Stimulated activated CD8-positive, alpha-beta memory T cell treated with anti-CD3 and anti-CD28 coated beads, Interleukin-12 subunit alpha, Interleukin-12 subunit beta, amount 100 ng/mL, for 1 hour (primary cell): ENCODE measurements at regions not wholly inside any gene's neighbourhood (a gene's known extent, or its start where the extent isn't known, plus 50 kb on each side); places are given as distances from the start of the nearest gene placed in this dataset.

Experiments used
- DNase-seq: peaks from one replicate; pipeline ENCODE4 v3.0.0-alpha.2; 2020; ENCODE audit warnings: low read depth

DNA sequence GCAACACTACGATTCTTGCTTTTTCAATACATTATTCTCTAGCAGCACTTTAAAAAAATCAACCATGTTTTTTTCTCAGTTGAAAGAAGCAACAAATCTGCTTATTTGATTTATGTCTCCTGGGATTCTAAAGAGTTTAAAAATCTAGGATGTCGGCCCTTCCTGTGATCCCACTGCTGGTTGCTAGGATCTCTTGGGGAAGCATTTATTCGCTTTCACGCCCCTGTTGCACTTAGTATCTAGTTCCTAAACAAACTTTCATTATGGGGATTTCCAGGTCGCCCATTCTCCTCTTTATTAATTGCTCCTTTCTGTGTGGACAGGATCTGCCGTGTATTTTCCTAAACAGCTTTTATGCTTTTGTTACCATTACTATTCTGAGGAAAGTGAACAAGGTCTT is 313.5 kb downstream of the AGTPBP1 start:
- DNase-seq = no peak

- DNase-seq = no peak
These were observed 314.0 kb downstream of the AGTPBP1 start for GRCh38 chr9:85427772-85428171.

DNA sequence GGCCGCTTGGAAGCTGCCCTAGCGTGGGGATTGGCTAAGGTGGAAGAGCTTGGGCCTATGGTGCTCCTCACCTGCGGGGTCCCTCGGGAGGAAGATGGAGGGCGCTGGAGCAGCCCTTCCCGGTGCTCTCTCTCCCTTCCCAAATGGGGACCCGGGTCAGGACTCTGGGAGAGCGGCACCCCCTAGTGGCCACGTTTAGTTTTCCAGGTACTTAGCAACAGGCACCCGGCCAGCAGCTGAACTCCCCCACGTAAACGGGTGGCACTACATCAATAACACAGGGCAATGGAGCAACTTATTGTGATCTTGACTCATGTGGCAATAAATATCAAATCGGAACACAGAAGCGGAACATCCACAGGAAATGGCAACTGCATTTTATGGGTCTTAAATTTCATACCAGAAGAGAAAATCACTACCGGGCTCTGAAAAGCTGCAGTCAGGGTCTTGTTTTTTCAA is 316.6 kb downstream of the AGTPBP1 start:
- DNase-seq = peak; percentile 12

- no peak for DNase-seq
These were observed 318.3 kb downstream of the AGTPBP1 start for GRCh38 chr9:85423422-85423821.

DNA sequence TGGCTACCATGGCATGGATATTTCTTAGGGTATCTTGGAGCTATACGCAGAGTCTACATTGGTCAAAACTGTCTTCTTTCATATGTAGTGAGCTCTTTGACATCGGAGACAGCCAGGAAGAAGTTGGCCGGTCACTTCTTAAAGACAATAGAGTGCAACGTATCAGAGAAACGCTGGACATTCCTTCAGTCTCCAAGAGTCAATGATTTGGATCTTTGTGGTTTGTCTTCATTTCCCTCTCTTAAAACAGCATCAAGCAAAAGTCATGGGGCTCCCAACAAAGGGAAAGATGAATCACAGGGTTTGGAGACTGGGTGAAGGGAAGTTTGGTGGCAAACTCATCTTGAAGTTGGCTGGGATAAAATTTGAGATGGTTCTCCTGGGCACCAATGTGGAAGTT is 320.1 kb downstream of the AGTPBP1 start:
- DNase-seq = no peak

DNA sequence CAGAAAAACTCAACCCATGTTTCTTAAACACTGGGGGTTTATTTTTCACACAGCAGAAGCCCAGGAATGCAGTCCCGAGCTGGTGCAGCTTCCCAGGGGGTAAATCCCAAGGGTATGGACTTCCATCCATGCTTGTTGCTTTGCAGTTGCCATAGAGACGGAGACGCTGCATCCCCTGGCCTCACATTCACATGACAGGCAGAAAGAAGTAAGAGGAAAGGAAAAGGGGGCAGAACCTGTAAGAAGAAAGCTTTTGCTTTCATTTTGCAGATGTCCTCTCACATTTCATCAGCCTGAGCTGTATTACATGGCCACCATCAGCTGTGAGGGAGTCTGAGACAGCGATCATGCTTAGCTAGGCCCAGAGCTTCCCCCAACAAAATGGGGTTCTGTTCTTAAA is 321.0 kb downstream of the AGTPBP1 start:
- DNase-seq = no peak

DNA sequence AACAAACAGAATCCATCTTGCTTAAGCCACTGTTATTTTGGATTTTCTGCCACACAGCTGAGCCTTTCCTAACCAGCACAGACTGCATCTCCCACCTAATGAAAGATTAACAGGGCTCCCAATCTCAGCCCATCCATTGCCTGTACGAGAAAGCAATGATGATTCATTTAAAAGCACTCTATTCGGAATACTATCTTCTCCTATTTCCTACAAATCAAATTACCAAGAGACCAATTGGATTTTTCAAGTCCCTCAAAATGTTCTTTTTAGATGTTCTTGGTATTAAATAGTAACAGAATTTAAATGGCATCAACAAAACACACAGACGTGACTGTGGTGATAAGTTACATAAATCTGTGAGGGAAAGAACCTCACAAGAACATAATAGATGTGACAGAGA is 324.1 kb downstream of the AGTPBP1 start:
- DNase-seq = no peak

DNA sequence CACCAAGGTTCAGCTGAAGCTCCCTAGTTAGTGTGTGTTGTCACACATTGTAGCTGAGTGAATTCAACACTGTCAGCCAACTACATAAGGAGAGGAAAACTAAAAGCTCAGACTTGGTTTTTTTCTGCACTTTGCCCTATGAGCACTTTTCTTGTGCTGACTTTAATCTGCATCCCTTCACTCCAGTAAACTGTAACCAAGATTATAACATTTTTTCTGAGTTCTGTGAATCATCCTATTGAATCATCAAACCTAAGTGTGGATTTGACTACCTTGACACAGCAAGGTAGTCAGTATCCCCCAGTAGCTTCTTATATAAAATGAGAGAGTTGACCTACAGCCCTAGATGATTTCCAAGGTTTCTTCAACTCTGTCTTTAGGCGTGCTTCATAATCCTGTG is 325.0 kb downstream of the AGTPBP1 start:
- DNase-seq = no peak

DNA sequence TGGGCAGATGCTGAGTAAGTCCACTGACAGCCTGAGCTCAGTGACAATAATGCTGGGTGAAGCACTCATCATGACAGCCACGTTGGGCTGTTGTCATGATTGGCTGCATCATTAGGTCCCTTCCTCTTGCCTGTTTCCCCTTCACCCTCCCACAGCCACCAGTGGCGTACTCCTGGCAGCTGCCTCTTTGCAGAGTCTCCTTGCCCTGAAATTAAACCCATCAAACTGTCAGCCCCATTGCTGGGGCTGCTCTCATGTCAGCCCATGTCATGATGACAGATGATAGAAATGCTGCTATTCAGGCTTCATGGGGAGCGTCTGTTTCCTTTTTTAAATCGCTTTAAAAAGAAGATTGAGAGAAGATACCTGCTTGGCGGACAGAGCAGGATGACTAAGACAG is 327.4 kb downstream of the AGTPBP1 start:
- DNase-seq = no peak

DNA sequence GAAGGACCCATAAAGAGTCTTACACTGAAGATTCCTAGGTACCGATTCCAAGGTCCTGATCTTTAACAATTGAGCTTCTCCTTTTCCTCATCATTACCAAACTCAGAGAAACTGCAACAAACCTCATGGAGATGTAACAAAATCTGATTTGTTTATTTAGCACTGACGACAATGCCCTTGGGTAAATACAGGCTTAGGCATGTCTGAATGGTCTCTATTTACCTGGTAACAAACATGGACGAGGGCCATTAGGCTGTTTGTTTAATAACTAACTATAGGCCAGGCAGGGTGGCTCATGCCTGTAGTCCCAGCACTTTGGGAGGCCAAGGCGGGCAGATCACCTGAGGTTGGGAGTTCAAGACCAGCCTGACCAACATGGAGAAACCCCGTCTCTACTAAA is 333.3 kb downstream of the AGTPBP1 start:
- no peak for DNase-seq

DNA sequence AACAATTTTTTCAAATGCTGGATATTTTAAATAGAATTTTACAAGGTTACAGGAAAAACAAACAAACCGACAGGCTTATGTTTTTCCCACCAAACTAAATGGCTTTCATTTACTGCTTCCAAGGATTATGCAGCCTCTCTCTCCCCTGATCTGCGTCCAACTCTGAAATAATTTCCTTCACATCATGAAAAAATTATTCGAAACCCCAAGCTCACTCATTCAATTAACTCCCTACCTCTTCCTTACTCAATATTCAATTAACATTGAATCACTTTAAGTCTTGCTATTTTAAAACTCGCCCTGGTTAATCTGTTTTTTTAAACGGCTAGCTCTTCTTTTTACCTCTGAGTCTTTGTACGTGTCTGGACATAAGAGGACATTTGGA is 336.2 kb downstream of the AGTPBP1 start:
- no peak for DNase-seq

DNA sequence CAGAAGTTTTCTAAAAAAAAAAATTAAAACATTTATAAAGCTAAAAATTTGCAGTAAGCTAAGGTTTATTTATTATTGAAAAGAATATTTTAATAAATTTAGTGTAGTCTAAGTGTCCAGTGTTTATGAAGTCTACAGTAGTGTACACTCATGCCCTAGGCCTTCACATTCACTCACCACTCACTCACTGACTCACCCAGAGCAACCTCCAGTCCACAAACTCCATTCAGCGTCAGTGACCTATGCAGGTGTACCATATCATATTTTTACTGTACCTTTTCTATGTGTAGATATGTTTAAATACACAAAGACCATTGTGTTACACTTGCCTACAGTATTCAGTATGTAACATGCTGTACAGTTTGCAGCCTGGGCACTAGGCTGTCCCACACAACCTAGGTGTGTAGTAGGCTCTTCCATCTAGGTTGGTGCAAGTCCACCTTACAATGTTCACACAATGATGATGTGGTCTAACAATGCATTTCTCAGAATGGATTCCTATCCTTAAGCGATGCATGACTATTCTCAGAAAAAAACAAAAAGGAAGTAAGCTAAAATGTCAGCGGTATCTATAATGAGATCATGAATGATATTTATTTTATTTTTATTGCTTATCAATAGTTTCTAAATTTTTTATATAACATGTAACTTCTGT is 336.7 kb downstream of the AGTPBP1 start:
- DNase-seq = no peak

- no peak for DNase-seq
These were observed 339.2 kb downstream of the AGTPBP1 start for GRCh38 chr9:85402551-85402950.

- no peak for DNase-seq
These were observed 339.8 kb downstream of the AGTPBP1 start for GRCh38 chr9:85401998-85402397.

DNA sequence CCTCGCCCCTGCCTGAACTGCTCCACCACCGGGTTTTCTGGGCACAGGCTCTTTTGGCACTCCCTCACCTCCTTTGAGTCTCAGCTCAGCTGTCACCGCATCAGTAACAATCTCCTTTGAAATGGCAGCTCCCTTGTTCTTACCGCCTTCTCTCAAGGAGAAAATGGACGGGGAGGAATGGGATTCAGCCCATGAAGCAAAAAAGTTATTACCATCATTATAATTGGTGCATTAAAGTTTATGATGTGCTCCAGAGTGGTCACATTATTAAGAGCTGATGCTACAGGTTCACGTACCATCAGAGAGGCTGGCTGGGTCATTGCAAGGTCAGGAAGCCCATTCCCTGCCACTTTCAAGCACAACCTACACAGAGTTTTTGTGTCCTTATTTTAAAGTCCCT is 344.7 kb downstream of the AGTPBP1 start:
- no peak for DNase-seq

DNA sequence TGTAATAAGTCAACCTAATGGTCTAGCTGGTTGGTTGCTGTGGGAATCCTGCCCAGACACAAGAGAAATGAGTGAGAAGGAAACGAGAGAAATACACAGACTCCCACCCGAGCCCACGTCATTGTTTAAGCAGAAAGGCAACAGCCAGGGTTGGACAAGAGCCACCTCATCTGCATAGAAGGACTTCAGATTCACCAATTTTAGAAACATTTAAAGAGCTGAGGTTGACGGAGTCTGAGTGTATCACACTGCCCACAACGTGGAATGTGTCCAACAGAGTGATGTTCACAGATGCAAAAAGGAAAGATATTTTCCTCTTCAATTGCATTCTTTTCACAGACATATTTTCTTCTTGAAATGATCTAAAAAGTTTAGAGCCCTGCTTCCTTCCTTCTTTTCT is 349.5 kb downstream of the AGTPBP1 start:
- no peak for DNase-seq

GRCh38 chr9:85377731-85378289 is 363.9 kb downstream of the AGTPBP1 start:
- no peak for DNase-seq

DNA sequence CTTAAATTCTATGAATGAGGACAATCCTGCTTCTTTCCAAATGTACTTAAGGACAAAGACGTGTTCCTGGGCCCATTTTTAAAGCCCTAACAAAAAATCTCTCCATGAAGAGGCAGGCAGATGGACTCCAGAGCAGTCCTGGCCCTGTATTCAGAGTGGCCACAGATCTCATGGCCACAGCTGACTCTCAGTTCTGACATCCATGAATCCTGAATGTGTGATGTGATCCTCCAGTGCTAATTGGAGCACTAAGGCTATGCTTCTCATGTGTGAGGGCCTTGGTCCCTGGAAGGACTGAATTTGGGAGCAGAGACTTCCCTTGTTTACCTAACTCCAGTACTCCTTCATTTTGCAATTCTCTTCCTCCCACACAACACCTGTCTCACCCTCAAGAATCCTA is 373.0 kb downstream of the AGTPBP1 start:
- DNase-seq = no peak

GRCh38 chr9:85359161-85359560 is 382.6 kb downstream of the AGTPBP1 start:
- DNase-seq = no peak

- DNase-seq = no peak
These were observed 392.7 kb downstream of the AGTPBP1 start for GRCh38 chr9:85349046-85349445.

DNA sequence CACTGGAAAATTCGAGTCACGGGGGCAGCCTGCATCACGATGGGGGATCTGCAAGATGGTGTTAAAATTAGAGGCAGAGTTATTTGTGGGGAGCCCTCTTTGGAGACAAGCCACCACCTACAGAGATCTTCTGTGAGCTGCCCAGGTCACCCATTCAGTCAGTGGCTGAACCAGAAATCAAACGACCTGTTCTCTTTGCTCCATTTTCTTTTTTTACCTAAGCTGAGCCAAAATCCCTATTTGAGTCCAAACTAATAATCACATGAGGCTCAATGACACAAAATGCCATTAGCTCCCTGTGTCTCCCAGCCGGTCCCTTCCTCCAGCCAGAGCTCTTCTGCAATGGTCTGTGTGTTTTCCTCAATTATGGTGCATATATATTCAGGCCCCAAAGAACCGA is 394.2 kb downstream of the AGTPBP1 start:
- DNase-seq = no peak

DNA sequence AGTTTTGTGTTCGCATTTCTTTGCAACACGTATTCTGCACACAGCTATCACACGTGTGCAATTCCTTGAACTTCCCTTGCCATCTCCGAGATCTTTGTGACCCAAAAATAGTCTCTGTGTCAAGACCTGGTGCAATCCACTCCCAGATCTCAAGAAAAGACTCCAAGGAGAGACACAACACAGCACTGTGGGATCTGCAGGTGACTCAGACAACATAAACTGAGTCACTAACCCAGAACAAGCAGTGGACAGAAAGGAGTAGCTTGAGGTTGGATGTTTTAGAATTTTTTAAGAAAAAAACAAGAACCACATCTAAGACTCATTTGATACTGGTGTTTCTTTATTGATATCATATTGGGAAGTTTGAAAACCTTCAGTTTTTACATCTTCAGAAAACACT is 396.9 kb downstream of the AGTPBP1 start:
- no peak for DNase-seq

DNA sequence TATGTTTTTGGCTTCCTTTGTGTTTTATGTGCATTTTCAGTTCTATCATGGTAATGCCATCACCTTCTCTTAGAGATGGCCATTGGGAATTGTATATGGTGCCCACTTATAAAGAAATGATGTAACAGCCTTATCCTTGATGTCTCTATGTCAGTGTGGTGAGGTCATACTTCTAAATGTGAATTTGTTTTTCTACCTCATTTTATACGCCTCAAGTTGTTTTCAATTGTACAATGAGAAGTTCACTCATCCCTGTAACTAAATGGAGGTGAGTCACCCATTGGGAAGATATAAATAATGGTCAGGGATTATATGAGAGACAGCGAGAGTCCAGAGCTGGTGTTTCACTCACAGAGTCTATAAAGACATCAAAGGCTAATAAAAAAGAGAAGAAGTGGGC is 402.4 kb downstream of the AGTPBP1 start:
- DNase-seq = no peak

DNA sequence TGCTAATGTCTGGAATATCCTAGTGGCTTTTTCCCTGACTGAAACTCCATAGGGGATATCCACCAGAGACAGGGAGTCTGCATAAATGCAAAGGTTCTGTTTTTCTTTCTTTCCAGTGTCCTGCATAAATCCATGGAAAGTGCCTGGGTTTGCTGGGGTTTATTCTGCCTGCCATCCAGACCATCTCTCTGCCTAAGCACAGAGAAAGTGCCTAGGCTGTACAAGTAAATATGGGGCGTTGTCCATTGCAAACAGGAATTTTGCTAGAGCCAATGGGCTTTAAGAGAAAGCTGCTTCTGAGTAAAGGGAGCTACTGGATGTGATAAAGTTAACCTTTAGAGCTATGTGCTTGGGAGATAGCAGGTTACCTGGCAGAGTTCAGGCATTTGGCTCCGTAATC is 407.5 kb downstream of the AGTPBP1 start:
- no peak for DNase-seq
